Smooth muscle cell (in vitro differentiated cells): ENCODE measurements at regions not wholly inside any gene's neighbourhood (a gene's known extent, or its start where the extent isn't known, plus 50 kb on each side); places are given as distances from the start of the nearest gene placed in this dataset.

ENCODE experiments used
- DNase-seq: peaks from one replicate; lab custom pipeline; 2025; ENCODE audit not compliant: unreplicated experiment; lab: John Stamatoyannopoulos, UW
- H2AFZ ChIP-seq: fragments of 200-600 bp; sonication (generic); 2 replicates; pipeline ENCODE4 v1.6.0; 2016; ENCODE audit warnings: antibody characterized with exemption, low read depth, mild to moderate bottlenecking
- H3F3A ChIP-seq: fragments of 200-600 bp; sonication (generic); 2 replicates; pipeline ENCODE4 v1.6.0; 2017; ENCODE audit warnings: antibody characterized with exemption, low read depth
- H3K27ac ChIP-seq: fragments of 200-600 bp; sonication (generic); 2 replicates; pipeline ENCODE4 v1.5.1; 2016; ENCODE audit warnings: low read depth, mild to moderate bottlenecking
- H3K27me3 ChIP-seq: fragments of 200-600 bp; sonication (generic); 2 replicates; pipeline ENCODE4 v1.6.1; 2016; ENCODE audit warnings: low read depth, mild to moderate bottlenecking
- H3K36me3 ChIP-seq: fragments of 200-600 bp; sonication (generic); 2 replicates; pipeline ENCODE4 v1.5.1; 2016; ENCODE audit warnings: low read depth
- H3K4me1 ChIP-seq: fragments of 200-600 bp; sonication (generic); 2 replicates; pipeline ENCODE4 v1.5.1; 2016; ENCODE audit warnings: low read depth
- H3K4me2 ChIP-seq: fragments of 200-600 bp; sonication (generic); 2 replicates; pipeline ENCODE4 v1.6.0; 2016; ENCODE audit warnings: mild to moderate bottlenecking
- H3K4me3 ChIP-seq: fragments of 200-600 bp; sonication (generic); 2 replicates; pipeline ENCODE4 v1.5.1; 2016; ENCODE audit warnings: mild to moderate bottlenecking
- H3K79me2 ChIP-seq: fragments of 200-600 bp; sonication (generic); 2 replicates; pipeline ENCODE4 v1.6.0; 2016; ENCODE audit warnings: low read depth, mild to moderate bottlenecking
- H3K9ac ChIP-seq: fragments of 200-600 bp; sonication (generic); 2 replicates; pipeline ENCODE4 v1.6.0; 2016; ENCODE audit warnings: low read depth
- H3K9me3 ChIP-seq: fragments of 200-600 bp; sonication (generic); replicated peaks from 2 replicates; pipeline ENCODE4 v1.5.1; 2016; ENCODE audit warnings: low read depth
- H4K20me1 ChIP-seq: fragments of 200-600 bp; sonication (generic); 2 replicates; pipeline ENCODE4 v1.6.0; 2016; ENCODE audit warnings: low read depth
- WGBS: methylation state at CpG from one replicate; pipeline ENCODE4 v1.1.7; 2016; ENCODE audit warnings: low lambda C conversion rate; 5-methylcytosine and 5-hydroxymethylcytosine counted together
- TF ChIP-seq, protein P1 (sequence below): fragments of 200-600 bp; sonication (generic); IDR thresholded peaks from 2 replicates; pipeline ENCODE4 v1.5.1; 2017; ENCODE audit warnings: borderline replicate concordance, mild to moderate bottlenecking, antibody characterized with exemption; ENCODE audit not compliant: insufficient read depth, poor library complexity, severe bottlenecking

- DNase-seq = no peak
- Histone ChIP-seq H3K4me1 (no peaks in the 10 kb centered on the region), H3K4me2 (no peak overlapping the region), H3K9ac (no peak overlapping the region), H2AFZ (no peak overlapping the region), H3K4me3 (no peak overlapping the region), H3K36me3 (no peaks in the 10 kb centered on the region), H3K27ac (no peak overlapping the region), H3K79me2 (no peaks in the 10 kb centered on the region), H3K9me3 (no peaks in the 10 kb centered on the region), H3F3A (no peaks in the 10 kb centered on the region), H4K20me1 (no peaks in the 10 kb centered on the region), H3K27me3 (no peaks in the 10 kb centered on the region)
- TF ChIP-seq, protein P1, sequence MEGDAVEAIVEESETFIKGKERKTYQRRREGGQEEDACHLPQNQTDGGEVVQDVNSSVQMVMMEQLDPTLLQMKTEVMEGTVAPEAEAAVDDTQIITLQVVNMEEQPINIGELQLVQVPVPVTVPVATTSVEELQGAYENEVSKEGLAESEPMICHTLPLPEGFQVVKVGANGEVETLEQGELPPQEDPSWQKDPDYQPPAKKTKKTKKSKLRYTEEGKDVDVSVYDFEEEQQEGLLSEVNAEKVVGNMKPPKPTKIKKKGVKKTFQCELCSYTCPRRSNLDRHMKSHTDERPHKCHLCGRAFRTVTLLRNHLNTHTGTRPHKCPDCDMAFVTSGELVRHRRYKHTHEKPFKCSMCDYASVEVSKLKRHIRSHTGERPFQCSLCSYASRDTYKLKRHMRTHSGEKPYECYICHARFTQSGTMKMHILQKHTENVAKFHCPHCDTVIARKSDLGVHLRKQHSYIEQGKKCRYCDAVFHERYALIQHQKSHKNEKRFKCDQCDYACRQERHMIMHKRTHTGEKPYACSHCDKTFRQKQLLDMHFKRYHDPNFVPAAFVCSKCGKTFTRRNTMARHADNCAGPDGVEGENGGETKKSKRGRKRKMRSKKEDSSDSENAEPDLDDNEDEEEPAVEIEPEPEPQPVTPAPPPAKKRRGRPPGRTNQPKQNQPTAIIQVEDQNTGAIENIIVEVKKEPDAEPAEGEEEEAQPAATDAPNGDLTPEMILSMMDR = no peak
- WGBS = 87% methylated on average over 19 of the region's 19 CpGs
Observed at GRCh38 chr22:49116486-49117120, 711.1 kb downstream of the BRD1 start.

- TF ChIP-seq, protein P1 = no peak
- no peaks in the 10 kb centered on the region for H3K9me3 ChIP-seq
Observed at GRCh38 chr22:49116021-49116420, 711.7 kb downstream of the BRD1 start.

GRCh38 chr22:49115197-49115596 is 712.5 kb downstream of the BRD1 start:
- 95% methylated on average over 7 of the region's 7 CpGs for WGBS
- Histone ChIP-seq H3K9me3 (no peaks in the 10 kb centered on the region), H3K79me2 (no peaks in the 10 kb centered on the region), H3K9ac (no peak overlapping the region), H3K36me3 (no peaks in the 10 kb centered on the region), H3K27me3 (no peaks in the 10 kb centered on the region), H3K4me1 (no peaks in the 10 kb centered on the region), H3K4me3 (no peak overlapping the region), H3K4me2 (no peak overlapping the region), H4K20me1 (no peaks in the 10 kb centered on the region), H3K27ac (no peak overlapping the region), H2AFZ (no peak overlapping the region), H3F3A (no peaks in the 10 kb centered on the region)
- DNase-seq = no peak
- TF ChIP-seq, protein P1 = no peak

More at GRCh38 chr22:49116021-49116420, 711.7 kb downstream of the BRD1 start:
- Histone ChIP-seq H3K4me2 (no peak overlapping the region), H3K79me2 (no peaks in the 10 kb centered on the region), H3K9ac (no peak overlapping the region), H3K4me1 (no peaks in the 10 kb centered on the region), H3K27me3 (no peaks in the 10 kb centered on the region), H3K36me3 (no peaks in the 10 kb centered on the region), H3K27ac (no peak overlapping the region), H2AFZ (no peak overlapping the region), H3F3A (no peaks in the 10 kb centered on the region), H4K20me1 (no peaks in the 10 kb centered on the region), H3K4me3 (no peak overlapping the region)
- 94% methylated on average over 19 of the region's 19 CpGs for WGBS
- DNase-seq = no peak

- no peak for DNase-seq
- no peaks in the 10 kb centered on the region for H4K20me1 ChIP-seq
- no peak overlapping the region for H3K9ac ChIP-seq
- H3K36me3 ChIP-seq = no peaks in the 10 kb centered on the region
- no peak overlapping the region for H3K27ac ChIP-seq
- no peak overlapping the region for H2AFZ ChIP-seq
- H3K9me3 ChIP-seq = no peaks in the 10 kb centered on the region
- no peaks in the 10 kb centered on the region for H3K4me1 ChIP-seq
- H3K4me3 ChIP-seq = no peak overlapping the region
- WGBS = 92% methylated on average over 12 of the region's 12 CpGs
- no peaks in the 10 kb centered on the region for H3F3A ChIP-seq
- no peaks in the 10 kb centered on the region for H3K79me2 ChIP-seq
- TF ChIP-seq, protein P1 = no peak
- H3K4me2 ChIP-seq = no peak overlapping the region
- no peaks in the 10 kb centered on the region for H3K27me3 ChIP-seq
Observed at GRCh38 chr22:49113758-49114157, 713.9 kb downstream of the BRD1 start.
